ENCODE measurements at regions not wholly inside any gene's neighbourhood (a gene's known extent, or its start where the extent isn't known, plus 50 kb on each side); places are given as distances from the start of the nearest gene placed in this dataset.
A peak's percentile ranks its signal among the peaks of the same experiment; 100 is the strongest.

GRCh38 chr15:81483496-81483895, 109.5 kb upstream of the TMC3 start:
- no peak for DNase-seq (ENCODE audit: low read depth)

DNA sequence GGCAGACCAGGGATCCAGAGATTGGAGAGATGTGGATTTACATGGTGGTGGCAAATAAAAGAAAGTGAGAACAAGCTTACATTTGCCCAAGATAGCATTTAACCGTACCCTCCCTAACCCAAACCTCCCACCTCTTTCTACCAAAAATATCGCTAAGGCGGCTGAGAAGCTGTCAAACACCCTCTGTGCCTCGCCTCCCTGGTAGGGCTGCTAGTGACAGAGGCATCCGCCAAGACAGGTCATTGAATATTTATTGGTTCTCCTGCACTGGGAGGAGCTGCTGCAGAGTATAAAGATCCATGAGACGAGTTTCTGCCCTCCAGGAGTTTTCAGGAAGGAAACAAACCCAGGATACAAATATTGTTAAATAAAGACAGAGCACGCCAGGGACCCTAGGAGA, 107.3 kb upstream of the TMC3 start:
- no peak for DNase-seq (ENCODE audit: low read depth)

GRCh38 chr15:81480645-81481053, 106.6 kb upstream of the TMC3 start:
- DNase-seq (ENCODE audit: low read depth) = peak; percentile 38

DNA sequence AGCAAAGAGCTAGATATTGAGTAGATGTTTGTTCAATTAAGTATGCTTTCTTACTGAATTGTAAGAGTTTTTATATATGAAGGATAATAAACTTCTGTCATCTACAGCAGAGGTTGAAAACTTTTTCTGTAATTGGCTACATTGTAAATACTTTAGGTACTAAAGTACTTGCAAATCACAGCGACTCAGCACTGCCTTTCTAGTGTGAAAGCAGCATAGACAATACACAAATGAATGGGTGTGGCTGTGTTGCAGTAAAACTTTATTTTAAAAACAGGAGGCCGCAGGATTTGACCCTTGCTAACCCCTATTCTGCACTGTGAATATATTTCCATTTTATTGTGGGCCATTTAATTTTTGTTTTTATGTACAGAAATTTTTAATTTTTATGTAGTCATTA, 104.3 kb upstream of the TMC3 start:
- DNase-seq (ENCODE audit: low read depth) = no peak

DNA sequence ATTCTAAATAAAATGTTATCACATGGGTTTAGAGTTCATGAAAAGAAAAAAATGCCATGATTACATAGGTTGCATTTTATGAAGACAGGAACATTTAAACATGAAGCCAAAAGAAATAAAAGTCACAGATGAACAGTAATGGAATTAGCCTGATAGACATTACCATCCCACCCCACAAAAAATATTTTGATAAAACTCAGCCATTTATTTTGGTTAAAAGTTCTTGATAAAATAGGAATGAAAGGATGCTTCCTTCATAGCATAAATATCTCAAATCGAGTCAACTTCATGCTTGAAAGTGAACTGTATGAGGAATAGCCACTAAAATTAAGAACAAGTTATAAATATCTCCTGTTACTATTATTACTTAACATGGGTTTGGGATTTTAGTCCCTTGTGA, 101.9 kb upstream of the TMC3 start:
- DNase-seq (ENCODE audit: low read depth) = no peak

DNA sequence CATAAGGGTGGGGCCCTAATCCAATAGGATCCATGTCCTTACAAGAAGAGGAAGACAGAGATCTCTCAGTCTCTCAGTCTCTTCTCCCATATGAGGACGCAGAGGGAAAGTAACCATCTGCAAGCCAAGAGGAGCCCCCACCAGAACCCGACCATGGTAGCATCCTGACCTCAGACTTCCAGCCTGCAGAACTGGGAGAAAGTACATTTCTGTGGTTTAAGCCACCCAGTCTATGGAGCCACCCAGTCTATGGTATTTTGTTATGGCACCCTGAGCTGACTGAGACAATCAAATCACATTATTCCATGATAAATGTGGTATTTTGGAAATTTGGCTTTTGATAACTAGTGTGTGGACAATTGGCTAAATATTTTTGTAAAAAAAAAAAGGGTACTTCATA, 101.5 kb upstream of the TMC3 start:
- no peak for DNase-seq (ENCODE audit: low read depth)

DNA sequence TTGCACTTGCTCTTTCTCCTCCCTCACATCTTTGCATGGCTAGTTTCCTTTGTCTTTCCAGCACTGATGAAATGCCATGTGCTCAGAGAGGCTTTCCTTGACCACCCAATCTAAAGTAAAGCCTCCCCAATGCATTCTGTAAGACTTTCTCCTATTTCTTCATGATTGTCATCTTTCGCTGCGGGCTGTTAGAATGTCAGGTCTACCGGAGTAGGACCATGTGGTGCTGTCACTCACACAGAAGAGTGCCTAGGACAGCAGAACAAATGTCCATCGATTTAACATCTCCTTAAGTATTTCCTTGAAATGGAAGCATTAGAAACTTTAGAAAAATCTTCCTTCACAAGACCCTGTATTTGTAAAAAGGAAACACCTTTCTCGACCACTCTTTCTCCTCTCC, 99.9 kb upstream of the TMC3 start:
- DNase-seq (ENCODE audit: low read depth) = no peak

DNA sequence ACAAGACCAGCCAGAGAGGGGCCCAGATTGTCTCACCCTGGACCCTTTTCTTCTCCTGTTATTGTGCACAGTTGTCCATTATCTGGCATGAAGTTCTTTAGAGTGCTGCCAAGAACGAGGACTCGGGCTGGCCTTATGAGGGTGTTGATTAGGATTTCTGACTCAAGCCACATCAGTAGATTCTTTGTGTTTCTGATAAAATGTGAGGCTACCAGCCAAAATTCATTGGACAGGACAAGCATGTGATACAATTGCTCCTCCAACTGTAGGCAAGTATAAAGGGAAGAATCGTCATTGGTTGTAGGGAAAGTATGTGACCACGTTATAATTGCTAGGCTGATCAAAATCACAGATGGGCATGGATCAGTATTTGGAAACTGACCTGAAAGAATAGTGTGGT, 99.2 kb upstream of the TMC3 start:
- DNase-seq (ENCODE audit: low read depth) = no peak

GRCh38 chr15:81471151-81471550, 97.1 kb upstream of the TMC3 start:
- no peak for DNase-seq (ENCODE audit: low read depth)

- no peak for DNase-seq (ENCODE audit: low read depth)
These were observed 95.1 kb upstream of the TMC3 start for GRCh38 chr15:81469154-81469553.

- no peak for DNase-seq (ENCODE audit: low read depth)
These were observed 92.7 kb upstream of the TMC3 start for GRCh38 chr15:81466741-81467140.

DNA sequence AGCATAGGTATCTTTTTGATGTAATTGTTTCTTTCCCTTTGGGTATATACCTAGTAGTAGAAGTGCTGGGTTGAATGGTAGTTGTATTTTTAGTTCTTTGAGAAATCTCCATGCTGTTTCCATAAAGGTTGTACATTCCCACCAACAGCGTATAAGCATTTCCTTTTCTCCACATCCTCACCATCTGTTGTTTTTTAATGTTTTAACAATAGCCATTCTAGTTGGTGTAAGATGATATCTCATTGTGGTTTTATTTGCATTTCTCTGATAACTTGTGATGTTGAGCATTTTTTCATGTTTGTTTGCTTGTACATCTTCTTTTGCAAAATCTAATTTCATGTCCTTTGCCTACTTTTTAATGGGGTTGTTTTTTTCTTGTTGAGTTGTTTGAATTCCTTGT, 80.0 kb upstream of the TMC3 start:
- no peak for DNase-seq (ENCODE audit: low read depth)

DNA sequence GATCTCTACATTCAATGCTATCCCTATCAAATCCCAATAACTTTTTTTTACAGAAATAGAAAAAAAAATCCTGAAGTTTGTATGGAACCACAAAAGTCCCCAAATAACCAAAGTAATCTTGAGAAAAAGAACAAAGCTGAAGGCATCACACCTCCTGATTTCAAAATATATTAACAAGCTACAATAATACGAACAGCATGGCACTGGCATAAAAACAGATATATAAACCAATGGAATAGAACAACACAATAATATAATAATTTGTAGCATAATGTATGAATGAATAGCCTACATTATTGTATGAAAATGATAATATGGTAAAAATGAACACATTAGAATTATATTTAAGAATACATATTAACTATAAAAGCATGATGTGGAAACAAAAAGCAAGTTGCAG, 76.7 kb upstream of the TMC3 start:
- no peak for DNase-seq (ENCODE audit: low read depth)

GRCh38 chr15:81449836-81450474, 75.9 kb upstream of the TMC3 start:
- DNase-seq (ENCODE audit: low read depth) = no peak

DNA sequence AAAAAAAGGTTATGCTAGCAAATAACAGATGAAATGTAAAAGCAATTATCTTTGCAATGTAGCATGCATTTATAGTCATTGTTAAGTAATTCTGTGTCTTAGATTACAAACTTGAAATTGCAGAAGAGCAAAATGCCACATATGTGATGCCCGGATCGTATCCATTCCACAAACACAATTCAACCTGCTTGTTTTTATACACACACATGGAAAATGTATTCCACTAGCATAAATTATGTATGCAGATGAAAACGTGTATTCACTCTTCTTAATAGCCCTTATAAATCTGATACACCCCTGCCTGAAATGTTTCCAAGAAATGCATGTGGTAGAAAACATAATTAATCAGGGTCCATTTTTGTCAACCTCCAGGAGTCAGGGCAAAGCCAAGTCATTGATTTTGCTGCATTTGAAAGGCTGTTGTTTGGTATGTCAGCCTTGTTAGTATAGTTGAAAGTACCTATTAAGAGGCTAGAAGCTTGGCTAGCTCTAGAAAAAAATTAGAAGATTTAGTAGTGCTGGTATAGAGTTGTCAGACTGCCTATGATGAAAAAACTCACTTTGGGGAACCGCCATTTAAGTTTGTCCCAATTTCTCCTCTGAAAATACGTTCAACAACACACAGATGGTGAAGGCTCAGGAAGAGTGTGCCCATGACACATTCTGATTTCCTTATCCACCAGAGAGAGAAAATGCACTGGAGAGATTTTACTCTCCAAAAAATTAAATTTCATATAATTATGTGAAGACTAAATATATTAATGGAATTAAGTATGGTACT, 69.2 kb upstream of the TMC3 start:
- DNase-seq (ENCODE audit: low read depth) = no peak

DNA sequence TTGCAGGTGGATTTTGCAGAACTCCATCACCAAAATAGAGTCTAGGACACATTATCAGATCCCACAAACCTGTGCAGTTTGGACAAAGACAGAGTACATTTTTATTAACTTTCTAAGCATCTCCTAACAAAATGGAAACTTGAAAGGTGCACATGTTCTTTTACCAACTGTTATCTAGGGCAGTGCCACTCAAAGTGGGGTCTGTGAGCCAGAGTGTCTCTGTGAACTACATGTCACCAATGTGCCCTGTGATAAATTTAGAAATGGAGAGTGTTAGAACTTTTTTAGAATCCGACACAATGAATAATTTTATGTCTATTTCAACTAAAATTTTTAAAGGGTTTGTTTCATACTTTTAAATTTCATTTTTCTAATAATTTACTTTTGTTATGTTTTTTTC, 68.4 kb upstream of the TMC3 start:
- DNase-seq (ENCODE audit: low read depth) = no peak

DNA sequence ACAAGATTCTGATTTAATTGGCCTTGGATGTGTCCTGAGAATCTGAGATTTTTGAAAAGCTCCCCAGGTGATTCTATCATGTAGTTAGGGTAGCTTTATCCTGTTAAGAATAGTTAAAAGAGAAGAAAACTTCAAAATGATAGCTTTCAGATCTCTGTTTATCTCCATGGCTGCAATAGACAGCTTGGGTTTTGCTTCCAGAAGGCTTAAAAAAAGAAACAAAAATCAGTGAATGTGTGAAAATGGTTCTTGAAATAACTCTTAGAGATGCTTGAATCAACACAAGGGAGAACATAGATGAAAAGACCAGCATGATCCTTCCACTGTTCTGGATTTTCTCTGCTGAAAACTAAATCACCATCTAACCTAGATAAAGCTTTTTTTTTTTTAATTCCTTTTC, 60.8 kb upstream of the TMC3 start:
- no peak for DNase-seq (ENCODE audit: low read depth)

DNA sequence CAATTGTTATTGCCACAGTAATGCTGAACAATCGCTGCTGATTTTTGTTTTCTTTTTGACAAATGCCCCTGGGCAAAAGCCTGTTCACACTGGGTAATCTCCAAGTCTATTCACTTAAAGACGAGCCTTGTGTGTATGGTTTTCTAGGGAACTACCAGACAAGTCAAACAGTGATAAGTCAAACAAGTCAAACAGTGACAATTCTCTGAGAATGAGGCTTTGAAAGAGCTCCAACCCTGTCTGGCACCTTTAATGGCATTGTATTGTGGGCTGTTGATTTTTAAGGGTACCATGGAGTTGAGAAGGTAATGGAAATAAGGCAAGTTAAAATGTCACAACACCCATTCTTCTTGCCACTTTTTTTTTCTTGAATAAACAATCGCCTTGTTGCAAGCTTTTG, 59.4 kb upstream of the TMC3 start:
- DNase-seq (ENCODE audit: low read depth) = no peak

DNA sequence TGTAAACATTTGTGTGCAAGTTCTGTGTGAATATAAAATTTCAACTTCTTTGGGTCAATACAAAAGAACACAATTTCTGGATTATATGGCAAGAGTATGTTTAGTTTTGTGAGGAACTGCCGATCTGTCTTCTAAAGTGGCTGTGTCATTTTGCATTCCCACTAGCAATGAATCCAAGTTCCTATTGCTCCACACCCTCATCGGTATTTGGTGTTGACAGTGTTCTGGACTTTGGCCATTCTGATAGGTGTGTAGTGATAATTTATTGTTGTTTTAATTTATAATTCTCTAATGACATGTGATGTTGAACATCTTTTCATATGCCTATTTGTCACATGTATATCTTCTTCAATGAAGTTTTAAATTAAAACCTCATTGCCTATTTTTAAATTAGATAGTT, 58.2 kb upstream of the TMC3 start:
- DNase-seq (ENCODE audit: low read depth) = no peak

GRCh38 chr15:81427176-81427575, 53.2 kb upstream of the TMC3 start:
- DNase-seq (ENCODE audit: low read depth) = no peak

DNA sequence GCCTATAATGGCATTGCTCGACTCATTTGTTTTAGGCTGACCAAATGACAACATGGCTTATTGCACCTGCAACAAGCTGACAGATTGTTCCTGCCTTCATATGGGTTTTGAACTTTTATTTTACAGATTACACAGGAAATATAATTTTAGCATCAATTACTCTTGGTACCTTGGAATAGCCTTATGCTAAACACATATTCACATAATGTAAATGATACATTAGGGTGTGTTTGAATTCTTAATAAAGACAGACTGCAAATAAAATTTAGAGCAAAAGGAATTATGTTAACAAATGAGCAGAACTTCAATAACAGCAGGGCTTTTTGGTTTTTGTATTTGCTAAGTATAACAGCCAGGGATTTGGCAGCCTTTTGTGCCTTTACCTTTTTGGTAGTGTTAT, 51.9 kb upstream of the TMC3 start:
- no peak for DNase-seq (ENCODE audit: low read depth)

Measured in fibroblast of the conjunctiva (primary cell).